Stimulated activated CD8-positive, alpha-beta memory T cell treated with anti-CD3 and anti-CD28 coated beads, Interleukin-12 subunit alpha, Interleukin-12 subunit beta, amount 100 ng/mL, for 1 hour (primary cell): ENCODE measurements at regions not wholly inside any gene's neighbourhood (a gene's known extent, or its start where the extent isn't known, plus 50 kb on each side); places are given as distances from the start of the nearest gene placed in this dataset.

Source experiments
- DNase-seq: peaks from one replicate; pipeline ENCODE4 v3.0.0-alpha.2; 2020; ENCODE audit warnings: low read depth

DNA sequence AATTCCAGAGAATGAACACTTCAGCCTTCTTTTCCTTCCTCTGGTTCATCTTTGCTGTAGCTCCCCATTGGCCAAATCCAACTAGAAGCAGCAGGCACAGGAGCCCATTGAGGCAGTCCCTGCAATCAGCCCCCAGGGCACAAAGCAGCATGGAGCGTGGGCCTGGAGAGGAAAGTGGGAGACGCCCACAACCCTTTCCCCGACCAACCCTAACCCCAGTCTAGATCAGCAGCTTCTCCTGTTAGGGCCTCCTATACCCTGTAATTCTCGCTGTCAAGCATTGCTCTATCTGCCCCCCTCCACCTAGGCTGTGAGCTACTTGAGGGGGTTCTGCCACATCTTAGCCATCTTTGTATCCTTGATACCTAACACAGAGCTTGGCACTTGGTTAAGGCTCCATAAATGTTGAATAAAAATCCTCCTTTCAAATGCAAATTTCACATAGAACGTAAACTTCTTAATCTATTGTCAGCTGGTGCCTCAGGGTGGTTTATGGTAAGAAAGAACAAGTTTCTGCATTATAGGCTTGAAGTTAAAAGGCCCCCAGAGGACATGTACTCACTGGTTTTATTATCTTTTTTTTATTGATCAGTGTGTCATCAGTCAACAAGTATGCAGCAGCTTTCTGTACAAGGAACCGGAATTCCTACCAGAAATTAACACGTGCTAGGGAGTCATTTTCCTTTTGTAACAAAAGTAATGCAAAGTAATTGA is 97.9 kb upstream of the PFN2 start:
- DNase-seq, result no peak

DNA sequence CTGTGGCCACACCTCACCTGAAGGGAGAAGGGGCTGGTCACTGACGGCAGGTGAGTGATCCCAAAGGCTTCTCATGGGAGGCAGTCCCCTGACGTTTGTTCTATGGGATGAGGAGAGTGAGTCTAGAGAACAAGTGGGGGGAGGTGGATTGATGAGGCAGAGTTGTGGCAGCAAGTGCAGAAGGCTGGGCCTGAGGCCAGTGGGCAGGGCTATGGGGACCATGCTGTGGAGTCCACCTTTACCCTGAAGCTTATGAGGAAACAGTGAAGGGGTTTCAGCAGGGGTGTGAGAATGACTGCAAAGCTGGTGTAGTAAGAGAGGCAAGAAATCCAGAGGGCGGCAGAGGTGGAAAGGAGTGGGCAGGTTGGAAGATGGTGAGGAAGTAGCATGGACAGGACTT is 96.9 kb upstream of the PFN2 start:
- DNase-seq, result no peak

DNA sequence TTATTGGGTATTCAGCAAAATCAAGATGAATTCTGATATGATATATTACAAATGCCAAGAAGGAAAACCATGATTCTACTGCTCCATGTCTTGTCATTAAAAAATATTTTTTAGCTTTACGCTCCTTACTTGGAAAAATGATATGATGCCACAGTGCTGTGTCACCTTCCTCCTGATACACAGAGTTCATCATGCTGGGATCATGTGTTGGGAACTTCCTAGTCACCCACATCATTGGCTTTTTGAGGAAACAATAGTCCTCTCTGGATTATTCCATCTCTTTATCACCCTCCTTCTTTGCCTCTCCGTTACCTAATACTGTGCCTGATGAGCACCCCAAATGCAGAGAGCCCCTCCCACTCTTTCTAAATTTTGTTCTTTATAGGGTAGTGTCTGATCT is 94.3 kb upstream of the PFN2 start:
- DNase-seq, result no peak

DNA sequence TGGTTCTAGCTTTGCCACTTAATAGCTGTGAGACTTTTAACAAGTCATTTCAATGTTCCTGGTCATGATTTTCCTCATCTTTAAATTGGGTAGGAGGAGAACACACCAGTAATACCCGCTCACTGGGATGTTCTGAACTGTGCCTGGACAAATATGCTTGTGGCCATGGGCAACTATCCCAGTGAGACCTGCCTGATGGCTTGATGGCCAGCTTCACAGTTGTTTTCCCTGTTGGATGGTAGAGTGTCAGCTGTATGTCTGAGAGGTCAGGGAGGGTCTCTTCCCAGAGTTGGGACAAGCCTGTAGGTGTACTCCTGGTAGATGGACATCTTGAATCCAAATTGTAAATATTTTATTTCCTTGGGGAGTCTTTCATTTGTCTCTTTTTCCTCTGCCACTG is 92.5 kb upstream of the PFN2 start:
- no peak for DNase-seq

DNA sequence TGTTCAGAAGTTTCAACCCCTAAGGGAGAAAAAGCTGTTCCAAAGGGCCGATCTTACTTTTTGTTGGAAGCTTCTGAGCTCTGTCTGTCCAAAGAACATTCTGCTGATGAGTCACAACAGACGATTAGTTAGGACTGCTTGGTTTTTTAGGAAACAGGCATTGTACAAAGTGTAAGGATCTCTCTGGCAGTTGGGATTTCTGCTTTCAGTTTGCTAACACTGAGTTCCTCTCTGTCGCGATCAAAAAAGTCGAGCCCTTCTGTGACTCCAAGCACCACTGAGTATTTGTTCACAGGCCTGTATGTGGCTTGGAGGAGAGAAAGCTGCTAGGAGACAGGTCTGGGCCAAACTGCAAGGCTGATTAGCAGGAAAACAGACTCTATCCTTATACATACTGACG is 91.8 kb upstream of the PFN2 start:
- no peak for DNase-seq

DNA sequence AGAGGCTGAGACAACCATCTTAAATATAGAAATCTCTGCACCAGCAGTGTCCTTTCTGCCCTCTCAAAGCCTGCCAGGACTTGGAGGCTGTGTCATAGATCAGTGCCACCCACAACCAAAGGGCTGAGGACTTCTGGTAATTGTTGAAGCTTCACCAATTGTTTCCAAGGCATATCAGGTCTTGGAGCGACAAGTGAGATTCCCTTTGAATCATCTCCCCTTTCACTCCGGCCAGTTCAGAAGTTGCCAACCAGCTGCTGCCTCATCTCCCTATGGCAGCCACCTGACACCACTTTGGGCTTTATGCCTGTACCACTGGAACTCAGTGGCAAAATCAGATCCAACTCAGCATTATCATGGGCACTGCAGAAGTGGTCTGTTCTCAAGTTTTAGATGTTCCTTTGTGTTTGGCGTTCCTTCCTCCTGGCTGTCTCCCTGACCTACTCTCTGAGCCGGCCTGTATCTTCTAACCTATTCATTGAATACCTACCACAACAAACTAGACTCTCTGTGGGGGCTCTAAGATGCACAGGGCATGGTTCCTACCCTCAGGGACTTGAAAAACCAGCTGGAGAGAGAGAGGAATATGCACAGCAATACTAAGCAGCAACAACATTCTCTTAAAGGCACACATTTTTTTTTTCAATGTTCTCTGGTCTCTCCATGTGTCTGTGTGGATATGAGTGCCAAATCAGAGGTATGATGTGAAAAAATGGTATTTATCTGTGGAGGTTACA is 90.8 kb upstream of the PFN2 start:
- no peak for DNase-seq

DNA sequence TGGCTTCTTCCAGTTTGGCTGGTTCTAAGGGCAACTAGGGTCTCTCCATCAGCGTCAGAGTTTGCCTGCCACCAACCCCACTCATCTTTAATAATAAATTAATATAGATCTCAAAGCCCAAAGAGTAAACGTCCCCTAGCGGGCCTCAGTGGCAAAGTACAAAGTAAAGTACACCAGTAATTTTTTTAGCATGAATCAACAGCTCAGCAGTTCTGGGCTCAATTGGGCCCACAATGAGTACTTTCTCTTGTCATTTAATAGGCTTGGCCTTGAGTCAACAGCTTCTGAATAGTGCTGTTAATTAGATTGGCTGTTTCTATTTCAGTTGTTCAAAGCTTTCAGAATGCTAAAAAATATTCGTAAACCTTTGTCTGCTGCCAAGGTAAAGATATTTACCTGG is 89.0 kb upstream of the PFN2 start:
- no peak for DNase-seq

DNA sequence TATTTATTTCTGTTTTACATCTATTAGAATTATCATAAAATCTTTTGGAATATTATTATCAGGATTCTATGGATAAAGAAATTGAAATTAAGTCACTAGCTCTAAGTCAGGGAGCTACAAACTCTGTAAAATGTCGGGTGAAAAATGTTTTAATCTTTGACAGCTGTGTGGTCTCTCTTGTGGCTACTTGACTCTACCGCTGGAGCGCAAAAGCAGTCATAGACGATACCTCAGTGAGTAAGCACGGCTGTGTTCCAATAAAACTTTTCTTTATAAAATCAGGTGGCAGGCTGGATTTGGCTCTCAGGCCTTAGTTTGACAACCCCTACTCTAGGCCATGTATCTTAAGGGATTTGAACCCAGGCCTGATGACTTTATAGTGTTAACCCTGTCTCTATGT is 88.5 kb upstream of the PFN2 start:
- DNase-seq, result no peak

DNA sequence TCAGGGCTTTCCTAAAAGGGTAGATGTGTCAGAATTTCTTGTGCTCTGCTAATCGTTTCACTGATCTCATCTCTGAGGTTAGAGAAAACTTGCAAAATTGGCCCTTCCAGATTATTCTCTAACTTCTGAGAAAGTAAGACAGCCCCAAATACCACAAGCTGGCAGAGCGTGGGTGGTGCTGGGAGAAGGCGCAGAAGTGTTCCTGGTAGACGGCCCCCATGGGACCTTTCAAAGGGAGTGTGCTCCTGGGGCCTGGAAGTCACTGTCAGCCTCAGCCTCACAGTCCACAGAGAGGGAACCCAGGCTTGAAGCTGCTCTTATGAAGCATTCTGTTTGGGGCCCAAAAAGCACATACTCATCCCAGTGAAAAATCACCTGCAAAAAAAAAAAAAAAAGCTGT is 86.5 kb upstream of the PFN2 start:
- DNase-seq, result no peak

DNA sequence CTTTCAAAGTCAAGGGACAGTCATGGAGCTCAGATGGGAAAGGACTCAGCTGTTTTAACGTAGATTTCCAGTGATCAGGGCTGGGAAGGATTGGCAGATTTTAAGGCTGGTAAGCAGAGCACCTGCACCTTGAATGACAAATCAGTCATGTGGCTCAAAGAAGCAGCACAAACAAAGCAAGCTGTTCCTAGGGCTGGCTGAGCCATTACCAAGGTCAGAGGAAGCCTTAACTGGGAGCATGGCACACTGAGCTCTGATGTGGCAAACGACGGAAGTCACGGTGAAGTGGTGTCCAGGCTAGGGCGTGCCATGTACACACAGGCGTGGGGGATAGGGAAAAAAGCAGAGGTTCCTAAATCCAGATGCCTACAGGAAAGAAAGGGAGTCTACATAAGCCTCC is 84.6 kb upstream of the PFN2 start:
- DNase-seq, result no peak

DNA sequence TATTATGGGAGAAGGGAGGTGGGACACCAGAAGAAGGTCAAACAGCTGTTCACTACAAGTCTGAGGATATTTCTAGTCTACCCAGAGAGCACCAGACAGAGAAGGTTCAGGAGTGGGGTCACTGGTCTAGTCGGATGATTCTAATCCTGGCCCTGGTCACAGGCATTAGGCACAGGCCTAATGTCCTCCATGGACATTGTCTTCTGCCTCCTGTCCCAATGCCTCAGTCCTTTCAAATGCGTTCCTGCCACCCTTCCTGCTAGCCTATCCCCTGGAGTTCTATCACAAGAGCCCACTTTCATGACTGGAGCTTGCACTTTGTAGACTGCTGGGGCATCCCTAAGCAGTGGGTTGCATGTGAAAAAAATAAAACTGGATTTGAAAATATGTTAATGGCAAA is 83.9 kb upstream of the PFN2 start:
- DNase-seq, result no peak

DNA sequence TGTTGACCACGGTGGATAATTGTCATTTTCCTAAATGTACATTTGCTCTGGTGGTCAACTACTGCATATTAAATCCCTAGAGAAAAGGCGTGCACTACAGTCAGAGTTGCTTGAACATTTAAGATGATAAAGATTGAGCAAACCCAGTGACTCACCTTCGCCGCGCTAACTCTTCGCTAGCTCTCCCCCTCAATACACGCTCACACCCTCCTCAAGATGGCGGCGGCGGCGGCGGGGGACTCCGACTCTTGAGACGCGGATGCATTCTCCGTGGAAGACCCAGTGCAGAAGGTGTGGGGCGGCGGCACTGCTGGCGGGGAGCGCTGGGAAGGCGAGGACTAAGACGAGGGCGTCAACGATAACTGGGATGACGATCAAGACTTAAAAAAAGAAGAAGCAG is 79.8 kb upstream of the PFN2 start:
- DNase-seq, result no peak

DNA sequence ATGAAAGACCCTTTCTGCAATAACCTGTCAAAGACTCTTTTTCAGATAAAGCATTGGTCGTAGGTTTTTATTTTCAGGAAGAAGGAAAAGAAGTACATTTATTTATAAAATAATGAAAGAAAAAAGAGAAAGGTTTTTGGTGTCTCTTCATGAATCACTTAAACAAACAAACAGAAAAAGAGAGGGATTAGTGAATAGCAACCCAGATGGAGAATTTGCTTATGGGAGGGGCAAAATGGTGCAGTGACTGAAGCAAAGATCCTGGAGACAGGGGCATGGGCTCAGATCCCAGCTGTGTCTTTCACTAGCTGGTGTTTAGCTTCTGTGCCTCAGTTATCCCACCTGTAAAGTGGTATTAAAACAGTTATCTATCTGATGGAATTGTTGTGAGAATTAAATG is 78.6 kb upstream of the PFN2 start:
- no peak for DNase-seq

DNA sequence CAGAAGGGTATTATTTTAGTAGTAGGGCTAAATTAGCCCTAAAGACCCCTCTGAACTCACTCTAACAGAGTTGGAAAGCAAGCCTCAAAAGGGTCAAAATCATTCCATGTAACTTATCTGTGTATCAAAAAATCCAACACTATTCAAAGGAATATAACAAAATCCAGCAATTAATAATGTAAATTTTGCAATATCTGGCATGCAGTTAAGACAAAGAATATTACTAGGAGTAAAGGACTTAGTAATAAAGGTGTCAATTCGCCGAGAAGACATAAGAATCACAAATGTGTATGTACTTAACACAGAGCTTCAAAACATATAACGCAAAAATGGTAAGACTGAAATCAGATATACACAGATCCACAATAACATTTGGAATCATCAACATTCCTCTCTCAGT is 71.2 kb upstream of the PFN2 start:
- DNase-seq, result no peak

DNA sequence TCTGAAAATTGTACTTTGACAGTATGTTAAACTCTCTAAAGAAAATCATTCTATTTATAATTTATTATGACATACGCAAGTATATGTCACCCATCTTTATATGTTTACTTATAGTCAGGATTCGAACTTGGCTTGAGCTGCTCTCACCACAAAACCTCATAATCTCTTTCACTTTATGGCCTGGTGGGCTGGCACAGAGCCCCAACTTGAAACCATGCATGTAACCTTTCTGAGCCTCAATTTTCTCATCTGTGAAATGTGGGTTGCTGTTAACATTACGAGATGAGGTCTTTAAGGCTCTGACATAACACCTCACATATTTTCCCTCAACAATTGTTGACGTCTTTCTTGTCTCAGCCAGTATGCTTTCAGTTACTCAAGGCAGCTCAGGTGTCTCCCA is 69.4 kb upstream of the PFN2 start:
- DNase-seq, result no peak

DNA sequence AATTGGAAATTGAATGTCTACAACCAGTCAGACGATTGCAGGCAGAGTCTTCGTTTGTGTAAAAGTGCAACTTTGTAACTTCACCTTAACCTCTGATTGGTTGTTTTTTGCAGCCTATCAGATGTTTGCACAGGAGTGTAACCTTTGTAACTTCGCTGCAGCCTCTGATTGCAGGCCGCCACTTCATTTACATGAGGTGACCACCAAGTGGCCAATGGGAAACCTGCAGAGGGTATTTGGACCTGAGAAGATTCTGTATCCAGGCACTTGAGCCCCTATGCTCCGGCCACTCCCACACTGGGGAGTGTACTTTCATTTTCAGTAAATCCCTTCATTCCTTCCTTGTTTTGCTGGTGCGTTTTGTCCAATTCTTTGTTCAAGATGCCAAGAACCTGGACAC is 68.1 kb upstream of the PFN2 start:
- DNase-seq, result no peak

DNA sequence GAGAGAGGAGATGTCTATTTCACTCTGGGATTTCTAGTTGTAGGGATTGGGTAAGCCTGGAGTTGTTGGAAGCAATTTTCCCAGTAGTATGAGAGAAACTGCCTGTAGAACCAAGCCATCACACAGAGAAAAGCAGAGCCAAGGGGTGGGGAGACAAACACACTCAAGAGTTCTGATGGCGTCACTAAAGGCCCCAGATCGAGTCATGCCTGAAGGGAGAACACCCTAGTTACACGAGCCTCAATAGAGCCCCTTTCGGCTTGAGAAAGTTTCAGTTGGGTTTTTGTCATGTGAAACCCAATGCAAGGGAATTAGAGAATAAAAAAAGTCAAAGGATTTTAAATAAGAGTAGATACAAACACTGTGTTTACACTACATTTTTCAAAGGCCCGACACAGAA is 66.1 kb upstream of the PFN2 start:
- no peak for DNase-seq

DNA sequence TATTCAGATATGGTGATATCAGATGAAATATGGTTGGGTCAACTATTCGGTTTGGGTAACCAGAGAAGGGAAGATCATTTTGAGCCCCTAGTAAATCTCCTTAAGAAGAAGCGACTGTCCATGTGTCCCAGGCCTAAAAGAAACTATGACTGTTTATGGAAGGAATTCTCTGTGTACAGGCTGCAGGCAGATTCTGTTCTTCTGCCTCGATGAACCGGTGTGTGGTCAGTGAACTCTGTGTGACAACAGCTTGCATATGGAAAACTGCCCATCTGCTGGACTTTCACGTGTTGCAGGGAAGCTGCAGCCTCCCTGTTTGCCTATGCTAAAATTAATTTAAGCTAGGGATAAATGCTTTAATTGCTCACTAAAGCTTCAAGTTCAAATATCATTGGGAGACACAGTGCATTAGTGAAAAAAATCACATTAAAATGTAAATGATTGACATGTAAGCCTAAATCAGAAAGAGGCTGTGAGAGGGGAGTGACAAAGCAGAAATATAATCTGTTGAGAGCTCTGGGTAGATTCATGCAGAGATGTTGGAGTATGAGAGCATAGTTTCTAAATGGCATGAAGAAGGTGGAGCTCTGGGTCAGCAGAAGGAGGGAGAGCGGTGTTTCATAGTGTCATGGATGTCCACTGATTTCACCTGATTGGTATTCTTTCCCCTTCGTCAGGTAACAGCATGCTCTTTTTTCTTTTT is 65.4 kb upstream of the PFN2 start:
- DNase-seq, result no peak

DNA sequence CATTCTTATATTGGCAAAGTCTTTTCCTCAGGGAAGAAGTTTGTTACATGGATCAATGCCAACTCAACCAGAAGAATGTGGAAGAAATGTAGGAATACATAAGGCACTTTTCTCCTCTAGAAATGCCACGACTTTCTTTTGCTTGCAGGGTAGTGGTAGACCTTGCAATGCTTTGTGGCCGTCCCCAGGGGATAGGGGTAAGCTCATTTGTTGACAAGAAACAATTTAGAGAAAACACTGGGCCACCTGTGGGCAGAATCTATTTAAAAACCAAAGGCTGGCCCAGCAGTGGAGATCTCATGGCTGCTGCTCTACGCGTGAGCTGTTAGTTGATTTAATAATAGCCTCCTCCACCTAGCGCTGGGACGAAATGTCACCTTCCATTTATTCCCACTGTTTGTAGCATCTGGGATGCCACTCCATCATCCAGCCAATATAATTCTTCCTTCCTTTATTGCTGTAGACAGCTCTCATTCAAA is 64.6 kb upstream of the PFN2 start:
- no peak for DNase-seq

DNA sequence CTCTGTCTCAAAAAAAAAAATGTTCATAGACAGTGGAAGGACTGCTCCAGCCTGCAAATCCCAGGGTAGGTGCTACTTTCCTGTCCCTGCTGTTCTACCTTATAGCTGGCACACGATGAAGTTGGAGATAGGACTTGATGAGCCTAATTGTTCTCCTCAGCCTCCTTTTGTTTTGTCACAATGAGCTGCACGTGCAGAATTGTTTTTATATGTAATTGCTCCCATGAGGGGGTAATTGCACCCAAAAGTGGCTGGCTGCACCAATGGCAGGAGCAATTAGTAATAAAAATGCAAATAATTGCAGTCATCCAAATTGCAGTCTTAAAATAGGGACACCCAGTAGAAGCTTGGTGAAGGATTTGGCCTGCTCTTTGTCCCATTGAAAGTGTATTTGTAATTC is 63.0 kb upstream of the PFN2 start:
- DNase-seq, result no peak

DNA sequence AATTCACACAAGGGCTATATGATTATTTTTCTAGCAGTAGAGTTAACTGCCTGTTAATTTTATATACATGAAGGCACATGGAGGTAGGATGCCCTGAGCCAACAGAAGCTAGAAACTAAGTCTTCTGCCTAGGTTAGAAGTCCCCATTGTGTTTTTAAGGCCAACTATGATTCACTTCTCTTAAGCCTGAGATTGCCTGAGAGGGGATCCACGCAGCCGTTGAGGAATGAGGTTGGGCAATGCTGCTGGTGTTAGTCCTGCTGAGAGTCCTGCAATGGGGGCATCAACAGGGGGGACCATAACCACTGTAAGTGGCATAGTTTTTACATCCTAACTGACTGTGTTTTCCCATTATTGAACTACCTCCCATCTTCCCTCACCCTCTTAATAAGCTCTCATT is 60.1 kb upstream of the PFN2 start:
- DNase-seq, result no peak

DNA sequence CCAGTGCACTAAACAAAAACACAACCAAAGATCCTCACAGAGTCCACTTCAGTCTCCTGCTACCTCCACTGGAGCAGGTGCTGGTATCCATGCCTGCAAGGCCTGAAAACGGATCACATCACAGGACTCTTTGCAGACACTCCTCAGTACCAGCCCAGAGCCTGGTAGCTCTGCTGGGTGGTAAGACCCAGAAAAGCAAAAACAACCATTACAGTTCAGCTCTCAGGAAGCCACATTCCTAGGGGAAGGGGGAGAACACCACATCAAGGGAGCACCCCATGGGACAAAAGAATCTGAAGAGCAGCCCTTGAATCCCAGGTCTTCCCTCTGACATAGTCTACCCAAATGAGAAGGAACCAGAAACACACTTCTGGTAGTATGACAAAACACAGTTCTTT is 52.5 kb upstream of the PFN2 start:
- no peak for DNase-seq
